Cardiac muscle cell (in vitro differentiated cells and primary cell): ENCODE measurements at regions not wholly inside any gene's neighbourhood (a gene's known extent, or its start where the extent isn't known, plus 50 kb on each side); places are given as distances from the start of the nearest gene placed in this dataset.

Source experiments
- DNase-seq, 2 donors: peaks; one replicate each; pipeline versions ENCODE4 v3.0.0 to v3.0.0-alpha.2; 2010 to 2017; ENCODE audit warnings: low read depth in 1 of 2, low spot score in 1 of 2
- H3K27ac ChIP-seq: fragments of 200-600 bp; sonication (generic); 2 replicates; pipeline ENCODE4 v1.5.1; 2016
- H3K27me3 ChIP-seq: fragments of 200-600 bp; sonication (generic); 2 replicates; pipeline ENCODE4 v1.6.0; 2016; ENCODE audit warnings: control low read depth
- H3K36me3 ChIP-seq: fragments of 200-600 bp; sonication (generic); 2 replicates; pipeline ENCODE4 v1.5.1; 2016; ENCODE audit warnings: control low read depth
- H3K4me1 ChIP-seq: fragments of 200-600 bp; sonication (generic); 2 replicates; pipeline ENCODE4 v1.8.1; 2017; ENCODE audit warnings: low read depth, mild to moderate bottlenecking, mixed run types
- H3K4me3 ChIP-seq: fragments of 200-600 bp; sonication (generic); 2 replicates; pipeline ENCODE4 v1.5.1; 2016; ENCODE audit warnings: mild to moderate bottlenecking
- H3K9me3 ChIP-seq: fragments of 200-600 bp; sonication (generic); 2 replicates; pipeline ENCODE4 v1.5.1; 2017; ENCODE audit warnings: low read depth, mild to moderate bottlenecking, control low read depth
- TF ChIP-seq, protein P1 (sequence below): IDR thresholded peaks from 2 replicates; pipeline ENCODE4 v1.5.1; 2012; ENCODE audit warnings: low read depth, mild to moderate bottlenecking, low read length

DNA sequence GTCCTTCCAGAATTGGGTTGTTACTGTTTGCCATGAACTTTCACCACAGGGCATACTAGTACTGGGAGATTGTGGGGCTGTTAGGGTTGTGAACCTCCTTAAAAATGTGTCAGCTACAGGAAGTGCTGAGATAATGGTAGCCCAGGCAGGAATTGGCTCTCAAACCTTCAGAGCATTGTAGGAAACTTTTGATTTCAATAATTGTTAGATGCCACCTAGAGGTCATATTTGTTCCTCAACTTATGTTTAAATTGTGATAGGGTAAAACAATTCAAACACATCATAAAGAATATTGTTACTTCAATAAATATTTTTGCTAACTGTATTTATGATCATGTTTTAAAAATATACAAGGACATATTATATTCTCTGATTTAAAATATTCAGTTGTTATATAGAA, 594.6 kb downstream of the ADCYAP1 start:
- TF ChIP-seq, protein P1, sequence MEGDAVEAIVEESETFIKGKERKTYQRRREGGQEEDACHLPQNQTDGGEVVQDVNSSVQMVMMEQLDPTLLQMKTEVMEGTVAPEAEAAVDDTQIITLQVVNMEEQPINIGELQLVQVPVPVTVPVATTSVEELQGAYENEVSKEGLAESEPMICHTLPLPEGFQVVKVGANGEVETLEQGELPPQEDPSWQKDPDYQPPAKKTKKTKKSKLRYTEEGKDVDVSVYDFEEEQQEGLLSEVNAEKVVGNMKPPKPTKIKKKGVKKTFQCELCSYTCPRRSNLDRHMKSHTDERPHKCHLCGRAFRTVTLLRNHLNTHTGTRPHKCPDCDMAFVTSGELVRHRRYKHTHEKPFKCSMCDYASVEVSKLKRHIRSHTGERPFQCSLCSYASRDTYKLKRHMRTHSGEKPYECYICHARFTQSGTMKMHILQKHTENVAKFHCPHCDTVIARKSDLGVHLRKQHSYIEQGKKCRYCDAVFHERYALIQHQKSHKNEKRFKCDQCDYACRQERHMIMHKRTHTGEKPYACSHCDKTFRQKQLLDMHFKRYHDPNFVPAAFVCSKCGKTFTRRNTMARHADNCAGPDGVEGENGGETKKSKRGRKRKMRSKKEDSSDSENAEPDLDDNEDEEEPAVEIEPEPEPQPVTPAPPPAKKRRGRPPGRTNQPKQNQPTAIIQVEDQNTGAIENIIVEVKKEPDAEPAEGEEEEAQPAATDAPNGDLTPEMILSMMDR: peak; percentile 14
- Histone ChIP-seq H3K4me3 (no peak overlapping the region), H3K4me1 (no peaks in the 10 kb centered on the region), H3K27ac (no peak overlapping the region), H3K36me3 (no peaks in the 10 kb centered on the region), H3K27me3 (no peaks in the 10 kb centered on the region), H3K9me3 (no peaks in the 10 kb centered on the region)
- DNase-seq: peak in 1 of 2 donors; percentile 30

DNA sequence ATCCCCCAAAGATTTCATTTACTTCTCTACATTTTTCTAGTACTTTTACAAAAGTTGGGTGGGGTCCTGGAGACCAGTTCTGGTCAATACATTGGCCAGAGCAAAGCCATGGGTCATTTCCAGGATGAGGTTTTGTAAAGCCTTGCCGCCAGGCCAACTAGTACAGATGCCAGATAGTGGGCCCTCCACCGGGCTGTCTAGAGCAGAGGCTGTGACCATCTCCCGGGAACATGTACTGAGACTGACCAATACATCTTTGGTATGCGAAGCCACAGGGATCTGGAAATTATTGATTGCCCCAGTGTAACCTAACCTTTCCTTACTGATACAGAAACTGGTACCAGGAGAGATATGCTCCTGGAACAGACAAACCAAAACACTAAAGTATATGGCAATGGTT, 599.2 kb downstream of the ADCYAP1 start:
- Histone ChIP-seq H3K4me1 (no peaks in the 10 kb centered on the region), H3K4me3 (no peak overlapping the region), H3K27me3 (no peaks in the 10 kb centered on the region), H3K9me3 (no peaks in the 10 kb centered on the region), H3K27ac (no peak overlapping the region), H3K36me3 (no peaks in the 10 kb centered on the region)
- TF ChIP-seq, protein P1: no peak
- no peak for DNase-seq

DNA sequence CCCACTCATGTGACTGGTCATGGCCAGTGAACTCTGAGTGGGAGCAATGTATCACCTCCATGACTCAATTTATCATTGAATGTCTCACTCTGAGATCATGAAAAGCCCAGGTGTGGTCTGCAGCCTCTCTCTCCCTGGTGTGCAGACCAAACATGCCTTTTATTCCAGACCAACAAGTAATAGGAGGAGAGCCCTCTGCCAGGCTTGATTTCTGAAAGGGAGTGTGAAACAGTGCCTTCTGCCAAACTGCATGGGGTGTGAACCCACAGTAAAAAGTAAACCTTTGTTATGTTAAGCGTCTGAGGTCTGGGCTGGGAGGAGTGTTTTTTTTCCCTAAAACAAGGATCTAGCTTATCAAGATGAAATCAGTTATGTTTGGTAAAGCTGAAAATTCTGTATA, 601.2 kb downstream of the ADCYAP1 start:
- DNase-seq: no peak
- Histone ChIP-seq H3K4me3 (no peak overlapping the region), H3K36me3 (no peaks in the 10 kb centered on the region), H3K4me1 (no peaks in the 10 kb centered on the region), H3K27me3 (no peaks in the 10 kb centered on the region), H3K27ac (no peak overlapping the region), H3K9me3 (no peaks in the 10 kb centered on the region)
- TF ChIP-seq, protein P1: no peak

DNA sequence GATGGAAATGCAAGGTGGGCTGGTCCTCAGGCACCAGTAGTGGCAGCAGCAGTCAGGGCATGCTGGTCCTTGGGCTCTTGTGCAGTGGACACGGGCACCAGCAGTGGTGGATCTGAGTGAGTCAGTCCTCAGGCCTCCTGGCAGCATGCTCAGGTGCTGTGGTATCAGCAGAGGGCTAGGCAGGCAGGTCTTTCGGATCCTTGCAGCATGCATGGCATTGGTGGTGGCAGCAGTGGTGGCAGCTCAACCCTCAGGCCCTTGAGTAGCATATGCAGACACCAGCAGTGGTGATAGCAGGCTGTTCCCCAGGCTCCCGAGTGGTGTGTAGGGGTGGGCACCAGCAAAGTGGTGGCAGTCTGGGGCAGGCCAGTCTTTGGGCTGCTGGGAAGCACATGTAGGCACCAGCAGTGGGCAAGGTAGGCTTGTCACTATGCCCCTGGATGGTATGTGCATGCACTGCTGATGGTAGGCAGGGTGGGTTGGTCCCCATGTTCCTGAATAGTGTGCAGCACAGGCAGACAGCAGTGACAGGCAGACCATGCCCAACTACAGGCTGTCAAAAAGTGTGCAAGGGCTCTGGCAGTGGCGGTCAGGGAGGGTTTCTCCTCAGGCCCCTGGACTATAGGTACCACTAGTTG, 606.0 kb downstream of the ADCYAP1 start:
- no peak for DNase-seq
- Histone ChIP-seq H3K27me3 (no peaks in the 10 kb centered on the region), H3K9me3 (no peaks in the 10 kb centered on the region), H3K36me3 (no peaks in the 10 kb centered on the region), H3K4me1 (no peaks in the 10 kb centered on the region), H3K27ac (no peak overlapping the region), H3K4me3 (no peak overlapping the region)
- TF ChIP-seq, protein P1: no peak

DNA sequence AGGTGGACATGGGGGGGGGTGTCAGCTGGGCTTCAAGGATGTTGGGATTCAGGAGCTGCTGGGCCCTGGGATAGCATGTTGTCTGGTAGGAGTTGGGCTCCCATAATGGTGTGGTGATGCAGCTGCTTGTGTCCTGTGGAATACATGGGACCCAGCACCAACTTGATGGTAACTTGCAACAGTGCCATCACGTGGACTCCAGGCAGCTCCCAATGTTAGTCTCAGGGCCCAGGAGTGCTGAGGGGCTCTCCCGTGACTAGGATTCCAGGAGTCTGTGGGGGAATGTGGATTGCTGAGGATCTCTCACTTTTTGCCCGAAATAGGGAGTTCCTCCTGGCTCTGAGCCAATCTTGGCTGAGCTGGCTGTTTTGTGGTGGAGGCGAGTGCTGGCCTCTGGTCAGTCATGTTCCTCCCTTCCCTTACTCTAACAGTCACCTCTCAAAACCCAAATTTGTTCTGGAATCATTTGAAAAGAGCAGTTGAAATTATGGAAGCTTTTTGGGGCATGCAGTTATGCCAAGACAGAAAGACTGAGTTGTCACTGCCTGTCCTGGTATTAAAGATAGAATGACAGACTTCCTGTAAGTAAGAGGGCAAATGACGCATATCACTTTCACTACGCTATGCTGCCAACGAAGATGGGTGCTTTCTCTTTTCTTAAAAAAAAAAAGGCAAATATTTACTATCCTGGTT, 607.1 kb downstream of the ADCYAP1 start:
- H3K9me3 ChIP-seq: no peaks in the 10 kb centered on the region
- DNase-seq: peak in 1 of 2 donors; percentile 10
- TF ChIP-seq, protein P1: no peak

More for the DNA sequence above, 607.1 kb downstream of the ADCYAP1 start:
- no peak overlapping the region for H3K27ac ChIP-seq
- H3K4me1 ChIP-seq: no peaks in the 10 kb centered on the region
- H3K36me3 ChIP-seq: no peaks in the 10 kb centered on the region
- H3K4me3 ChIP-seq: no peak overlapping the region
- H3K27me3 ChIP-seq: no peaks in the 10 kb centered on the region
